ENCODE measurements at regions not wholly inside any gene's neighbourhood (a gene's known extent, or its start where the extent isn't known, plus 50 kb on each side); places are given as distances from the start of the nearest gene placed in this dataset.

DNA sequence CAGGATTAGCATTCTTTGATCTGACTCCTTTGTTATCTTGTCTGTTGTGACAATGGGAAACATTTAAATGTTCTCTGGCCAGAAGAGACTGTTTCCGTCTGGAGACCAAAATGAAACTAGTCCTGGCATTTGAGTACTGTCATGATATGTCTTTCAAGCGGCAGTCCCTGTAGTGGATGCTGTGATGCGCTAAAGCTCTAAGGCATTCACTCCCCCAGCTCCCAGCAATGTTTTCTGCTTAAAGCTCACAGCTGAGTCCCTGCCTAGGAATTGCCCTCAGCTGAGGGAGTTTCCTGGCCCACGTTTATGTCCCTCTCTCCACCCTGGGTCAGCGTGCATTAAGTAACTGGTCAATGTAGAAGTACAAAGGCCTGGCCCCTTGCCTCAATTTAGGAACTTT is 109.4 kb downstream of the UCHL5 start:
- ChIA-PET RAD21 (ENCODE audit: unreplicated experiment) (no interaction called here), SMC1A (ENCODE audit: uncharacterized antibody, unreplicated experiment) (interaction anchor here (1.3 kb wide), 1 partner anchor 143 kb away, joined by 3 read pairs; no protein-coding TSS in a partner anchor), CTCF (interaction anchor here (1.2 to 1.5 kb wide), 3 partner anchors 70 to 144 kb away, joined by 3 read pairs; no protein-coding TSS in a partner anchor), POLR2A (no interaction called here)
- DNase-seq (ENCODE audit: low read depth, low spot score) (no peak), FAIRE-seq (no peak), ATAC-seq (no peak)
- no peak for TF ChIP-seq BHLHE40 (IDR thresholded peaks at IDR 0.05; ENCODE audit: borderline replicate concordance in 1 of 2, low read depth in 2 of 2, low read length in 1 of 2)
- TF ChIP-seq, protein P1, sequence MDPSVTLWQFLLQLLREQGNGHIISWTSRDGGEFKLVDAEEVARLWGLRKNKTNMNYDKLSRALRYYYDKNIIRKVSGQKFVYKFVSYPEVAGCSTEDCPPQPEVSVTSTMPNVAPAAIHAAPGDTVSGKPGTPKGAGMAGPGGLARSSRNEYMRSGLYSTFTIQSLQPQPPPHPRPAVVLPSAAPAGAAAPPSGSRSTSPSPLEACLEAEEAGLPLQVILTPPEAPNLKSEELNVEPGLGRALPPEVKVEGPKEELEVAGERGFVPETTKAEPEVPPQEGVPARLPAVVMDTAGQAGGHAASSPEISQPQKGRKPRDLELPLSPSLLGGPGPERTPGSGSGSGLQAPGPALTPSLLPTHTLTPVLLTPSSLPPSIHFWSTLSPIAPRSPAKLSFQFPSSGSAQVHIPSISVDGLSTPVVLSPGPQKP (IDR thresholded peaks at IDR 0.05; ENCODE audit: low read depth, low read length), result no peak
- H3K9ac ChIP-seq (ENCODE audit: control insufficient read depth, insufficient read depth, low read length), result no peak overlapping the region
- no TSS peak for BruUV-seq (replicated peaks)
- no peak overlapping the region for H3K4me3 ChIP-seq
- H3K4me2 ChIP-seq (ENCODE audit: control insufficient read depth, insufficient read depth), result no peak overlapping the region
- no peak overlapping the region for H3K27ac ChIP-seq (ENCODE audit: control insufficient read depth, insufficient read depth)
- intact Hi-C loops (cut with micrococcal nuclease; ENCODE audit: unreplicated experiment), result no loop called here
- WGBS (ENCODE audit: insufficient coverage, insufficient replicate concordance, low lambda C conversion rate, missing lambda C conversion rate), result 90% methylated on average over 5 of the region's 5 CpGs
- H3K79me2 ChIP-seq (ENCODE audit: control insufficient read depth, insufficient read depth, low read length), result no peaks in the 10 kb centered on the region
- in situ Hi-C loops (cut with MboI), result no loop called here
- H3K27me3 ChIP-seq (replicated peaks in 1 of 2; ENCODE audit: control insufficient read depth in 2 of 2, insufficient read depth in 2 of 2, low read length in 1 of 2), result no peaks in the 10 kb centered on the region
- H3K36me3 ChIP-seq (ENCODE audit: control insufficient read depth in 2 of 2, insufficient read depth in 2 of 2, low read length in 1 of 2), result no peaks in the 10 kb centered on the region
- H4K20me1 ChIP-seq (ENCODE audit: control insufficient read depth, insufficient read depth), result no peaks in the 10 kb centered on the region
- H2AFZ ChIP-seq (ENCODE audit: control insufficient read depth, low read depth, low read length), result no peak overlapping the region
- H3K9me3 ChIP-seq (replicated peaks; ENCODE audit: control insufficient read depth, insufficient read depth, low read length), result no peaks in the 10 kb centered on the region
- no peaks in the 10 kb centered on the region for H3K4me1 ChIP-seq (ENCODE audit: control insufficient read depth, insufficient read depth, low read length)

GRCh38 chr1:192950926-192951325 is 108.2 kb downstream of the UCHL5 start:
- no TSS peak for BruUV-seq (replicated peaks)
- no peak for FAIRE-seq

More at GRCh38 chr1:192950926-192951325, 108.2 kb downstream of the UCHL5 start:
- Histone ChIP-seq H3K9me3 (replicated peaks; ENCODE audit: control insufficient read depth, insufficient read depth, low read length) (no peaks in the 10 kb centered on the region), H2AFZ (ENCODE audit: control insufficient read depth, low read depth, low read length) (no peak overlapping the region), H3K9ac (ENCODE audit: control insufficient read depth, insufficient read depth, low read length) (no peak overlapping the region), H3K4me2 (ENCODE audit: control insufficient read depth, insufficient read depth) (no peak overlapping the region), H4K20me1 (ENCODE audit: control insufficient read depth, insufficient read depth) (no peaks in the 10 kb centered on the region), H3K27ac (ENCODE audit: control insufficient read depth, insufficient read depth) (no peak overlapping the region), H3K36me3 (ENCODE audit: control insufficient read depth in 2 of 2, insufficient read depth in 2 of 2, low read length in 1 of 2) (no peaks in the 10 kb centered on the region), H3K79me2 (ENCODE audit: control insufficient read depth, insufficient read depth, low read length) (no peaks in the 10 kb centered on the region), H3K4me1 (ENCODE audit: control insufficient read depth, insufficient read depth, low read length) (no peaks in the 10 kb centered on the region), H3K4me3 (no peak overlapping the region), H3K27me3 (replicated peaks in 1 of 2; ENCODE audit: control insufficient read depth in 2 of 2, insufficient read depth in 2 of 2, low read length in 1 of 2) (no peaks in the 10 kb centered on the region)
- ChIA-PET POLR2A (no interaction called here), SMC1A (ENCODE audit: uncharacterized antibody, unreplicated experiment) (interaction anchor here (0.9 to 1.6 kb wide), 5 partner anchors 9 to 144 kb away, joined by 3 to 6 read pairs (median 3); no protein-coding TSS in a partner anchor), RAD21 (ENCODE audit: unreplicated experiment) (no interaction called here), CTCF (interaction anchor here (1.2 kb wide), 1 partner anchor 145 kb away, joined by 3 read pairs; no protein-coding TSS in a partner anchor)
- ATAC-seq (no peak), DNase-seq (ENCODE audit: low read depth, low spot score) (no peak)
- WGBS (ENCODE audit: insufficient coverage, insufficient replicate concordance, low lambda C conversion rate, missing lambda C conversion rate), result 100% methylated on average over 3 of the region's 3 CpGs
- in situ Hi-C loops (cut with MboI) (no loop called here), intact Hi-C loops (cut with micrococcal nuclease; ENCODE audit: unreplicated experiment) (no loop called here)
- TF ChIP-seq, protein P2, sequence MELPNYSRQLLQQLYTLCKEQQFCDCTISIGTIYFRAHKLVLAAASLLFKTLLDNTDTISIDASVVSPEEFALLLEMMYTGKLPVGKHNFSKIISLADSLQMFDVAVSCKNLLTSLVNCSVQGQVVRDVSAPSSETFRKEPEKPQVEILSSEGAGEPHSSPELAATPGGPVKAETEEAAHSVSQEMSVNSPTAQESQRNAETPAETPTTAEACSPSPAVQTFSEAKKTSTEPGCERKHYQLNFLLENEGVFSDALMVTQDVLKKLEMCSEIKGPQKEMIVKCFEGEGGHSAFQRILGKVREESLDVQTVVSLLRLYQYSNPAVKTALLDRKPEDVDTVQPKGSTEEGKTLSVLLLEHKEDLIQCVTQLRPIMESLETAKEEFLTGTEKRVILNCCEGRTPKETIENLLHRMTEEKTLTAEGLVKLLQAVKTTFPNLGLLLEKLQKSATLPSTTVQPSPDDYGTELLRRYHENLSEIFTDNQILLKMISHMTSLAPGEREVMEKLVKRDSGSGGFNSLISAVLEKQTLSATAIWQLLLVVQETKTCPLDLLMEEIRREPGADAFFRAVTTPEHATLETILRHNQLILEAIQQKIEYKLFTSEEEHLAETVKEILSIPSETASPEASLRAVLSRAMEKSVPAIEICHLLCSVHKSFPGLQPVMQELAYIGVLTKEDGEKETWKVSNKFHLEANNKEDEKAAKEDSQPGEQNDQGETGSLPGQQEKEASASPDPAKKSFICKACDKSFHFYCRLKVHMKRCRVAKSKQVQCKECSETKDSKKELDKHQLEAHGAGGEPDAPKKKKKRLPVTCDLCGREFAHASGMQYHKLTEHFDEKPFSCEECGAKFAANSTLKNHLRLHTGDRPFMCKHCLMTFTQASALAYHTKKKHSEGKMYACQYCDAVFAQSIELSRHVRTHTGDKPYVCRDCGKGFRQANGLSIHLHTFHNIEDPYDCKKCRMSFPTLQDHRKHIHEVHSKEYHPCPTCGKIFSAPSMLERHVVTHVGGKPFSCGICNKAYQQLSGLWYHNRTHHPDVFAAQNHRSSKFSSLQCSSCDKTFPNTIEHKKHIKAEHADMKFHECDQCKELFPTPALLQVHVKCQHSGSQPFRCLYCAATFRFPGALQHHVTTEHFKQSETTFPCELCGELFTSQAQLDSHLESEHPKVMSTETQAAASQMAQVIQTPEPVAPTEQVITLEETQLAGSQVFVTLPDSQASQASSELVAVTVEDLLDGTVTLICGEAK (IDR thresholded peaks at IDR 0.05; ENCODE audit: borderline replicate concordance), result no peak
- TF ChIP-seq KDM1A (IDR thresholded peaks at IDR 0.05; ENCODE audit: borderline replicate concordance), result no peak
- TF ChIP-seq CBFB (IDR thresholded peaks at IDR 0.05; ENCODE audit: low read depth), result no peak
- no peak for TF ChIP-seq BMI1 (IDR thresholded peaks at IDR 0.05; ENCODE audit: borderline replicate concordance)
- TF ChIP-seq, protein P3, sequence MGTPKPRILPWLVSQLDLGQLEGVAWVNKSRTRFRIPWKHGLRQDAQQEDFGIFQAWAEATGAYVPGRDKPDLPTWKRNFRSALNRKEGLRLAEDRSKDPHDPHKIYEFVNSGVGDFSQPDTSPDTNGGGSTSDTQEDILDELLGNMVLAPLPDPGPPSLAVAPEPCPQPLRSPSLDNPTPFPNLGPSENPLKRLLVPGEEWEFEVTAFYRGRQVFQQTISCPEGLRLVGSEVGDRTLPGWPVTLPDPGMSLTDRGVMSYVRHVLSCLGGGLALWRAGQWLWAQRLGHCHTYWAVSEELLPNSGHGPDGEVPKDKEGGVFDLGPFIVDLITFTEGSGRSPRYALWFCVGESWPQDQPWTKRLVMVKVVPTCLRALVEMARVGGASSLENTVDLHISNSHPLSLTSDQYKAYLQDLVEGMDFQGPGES (IDR thresholded peaks at IDR 0.05), result no peak
- TF ChIP-seq BACH1 (IDR thresholded peaks at IDR 0.05; ENCODE audit: borderline replicate concordance), result no peak
- no peak for TF ChIP-seq BCL11A (IDR thresholded peaks at IDR 0.05; ENCODE audit: low read depth, low read length)
- TF ChIP-seq TAF1 (IDR thresholded peaks at IDR 0.05; ENCODE audit: borderline replicate concordance, low read depth, low read length), result no peak
- no peak for TF ChIP-seq MYB (IDR thresholded peaks at IDR 0.05; ENCODE audit: borderline replicate concordance, low read depth, low read length)
- no peak for TF ChIP-seq CHD4 (IDR thresholded peaks at IDR 0.05)

Measured in GM12878 (cell line).